Gastroesophageal sphincter (tissue), 4 donors: ENCODE measurements at regions not wholly inside any gene's neighbourhood (a gene's known extent, or its start where the extent isn't known, plus 50 kb on each side); places are given as distances from the start of the nearest gene placed in this dataset.
"Not testable (repeated sequence)": the region's sequence is repeated elsewhere in the genome, so short reads cannot be mapped to it uniquely, and the experiment has no call there.

Source experiments
- ATAC-seq: fragments of 150-250 bp; one replicate; pipeline ENCODE4 v1.9.1; 2016; ENCODE audit warnings: mild to moderate bottlenecking, moderate library complexity
- H3K27ac ChIP-seq, 4 donors: fragments of 200-600 bp; sonication (generic) in 3 of 4; 1 replicate in 3 of 4; 2 replicates in 1 of 4; pipeline ENCODE4 v1.5.1; 2016 to 2019
- H3K27me3 ChIP-seq: fragments of 200-600 bp; sonication (generic); one replicate; pipeline ENCODE4 v1.5.1; 2019
- H3K36me3 ChIP-seq, 2 donors: fragments of 200-600 bp; sonication (generic); one replicate each; pipeline ENCODE4 v1.5.1; 2019; ENCODE audit warnings: control low read depth in 1 of 2
- H3K4me1 ChIP-seq, 3 donors: fragments of 200-600 bp; sonication (generic); 1 replicate in 2 of 3; 2 replicates in 1 of 3; pipeline ENCODE4 v1.5.1; 2016 to 2019; ENCODE audit warnings: control low read depth in 2 of 3
- H3K4me3 ChIP-seq, 2 donors: fragments of 200-600 bp; sonication (generic); one replicate each; pipeline ENCODE4 v1.5.1; 2019; ENCODE audit warnings: mild to moderate bottlenecking in 1 of 2, moderate library complexity in 1 of 2
- H3K9me3 ChIP-seq, 3 donors: fragments of 200-600 bp; sonication (generic); one replicate each; pipeline ENCODE4 v1.5.1; 2017 to 2019; ENCODE audit warnings: control low read depth in 2 of 3
- EP300 ChIP-seq: sonication (generic); formaldehyde crosslinking; IDR thresholded peaks from one replicate; pipeline ENCODE4 v1.6.1; 2017; ENCODE audit warnings: antibody characterized with exemption, mild to moderate bottlenecking
- POLR2A ChIP-seq, 2 donors: fragments of 450-650 bp; IDR thresholded peaks; one replicate each; pipeline ENCODE4 v1.6.1; 2017; ENCODE audit warnings: antibody characterized with exemption in 2 of 2, mild to moderate bottlenecking in 2 of 2, moderate library complexity in 1 of 2
- POLR2AphosphoS5 ChIP-seq: sonication (generic); formaldehyde crosslinking; IDR thresholded peaks from one replicate; pipeline ENCODE4 v1.6.1; 2017; ENCODE audit warnings: antibody characterized with exemption
- WGBS, 2 donors: methylation state at CpG; one replicate each; pipeline ENCODE4 v1.1.5; 2018; ENCODE audit warnings: low coverage in 1 of 2; 5-methylcytosine and 5-hydroxymethylcytosine counted together
- TF ChIP-seq, protein P1 (sequence below), 4 experiments: fragments of 200-600 bp in 2 of 4; fragments of 450-650 bp in 2 of 4; sonication (generic) in 1 of 4; IDR thresholded peaks; one replicate each; pipeline ENCODE4 v1.5.1; 2017 to 2019; ENCODE audit warnings: antibody characterized with exemption in 4 of 4, mild to moderate bottlenecking in 2 of 4, moderate library complexity in 2 of 4

DNA sequence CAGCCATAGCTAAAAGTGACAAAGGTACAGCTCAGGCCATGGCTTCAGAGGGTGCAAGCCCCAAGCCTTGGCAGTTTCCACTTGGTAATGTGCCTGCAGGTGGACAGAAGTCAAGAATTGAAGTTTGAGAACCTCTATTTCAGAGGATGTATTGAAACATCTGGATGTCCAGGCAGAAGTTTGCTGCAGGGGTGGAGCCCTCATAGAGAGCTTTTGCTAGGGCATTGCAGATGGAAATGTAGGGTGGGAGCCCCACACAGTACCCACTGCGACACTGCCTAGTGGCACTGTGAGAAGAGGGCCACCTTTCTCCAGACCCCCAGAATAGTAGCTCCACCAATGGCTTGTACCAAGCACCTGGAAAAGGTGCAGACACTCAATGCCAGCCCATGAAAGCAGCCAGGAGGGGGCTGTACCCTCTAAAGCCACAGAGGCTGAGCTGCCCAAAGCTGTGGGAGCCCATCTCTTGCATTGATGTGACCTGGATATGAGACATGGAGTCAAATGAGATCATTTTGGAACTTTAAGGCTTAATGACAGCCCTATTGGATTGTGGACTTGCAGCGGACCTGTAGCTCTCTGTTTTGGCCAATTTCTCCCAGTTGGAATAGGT lies 1299.4 kb upstream of the MAP3K7 start:
- H3K9me3 ChIP-seq = peaks cover 0 to 11% (median 0%) of the 10 kb centered on the region in 3 donors
- H3K27me3 ChIP-seq = no peaks in the 10 kb centered on the region
- H3K36me3 ChIP-seq = no peaks in the 10 kb centered on the region
- H3K4me1 ChIP-seq = no peaks in the 10 kb centered on the region
- H3K4me3 ChIP-seq = no peak overlapping the region
- WGBS, 2 donors = 100% methylated on average over 1 of the region's 2 CpGs; no CpG with 5 or more reads in 1 of the 2 donors
- no peak overlapping the region for H3K27ac ChIP-seq
- no peak for ATAC-seq
- no peak for TF ChIP-seq POLR2A (IDR thresholded peaks at IDR 0.05)
- no peak for TF ChIP-seq POLR2AphosphoS5
- TF ChIP-seq EP300 = no peak
- TF ChIP-seq, protein P1, sequence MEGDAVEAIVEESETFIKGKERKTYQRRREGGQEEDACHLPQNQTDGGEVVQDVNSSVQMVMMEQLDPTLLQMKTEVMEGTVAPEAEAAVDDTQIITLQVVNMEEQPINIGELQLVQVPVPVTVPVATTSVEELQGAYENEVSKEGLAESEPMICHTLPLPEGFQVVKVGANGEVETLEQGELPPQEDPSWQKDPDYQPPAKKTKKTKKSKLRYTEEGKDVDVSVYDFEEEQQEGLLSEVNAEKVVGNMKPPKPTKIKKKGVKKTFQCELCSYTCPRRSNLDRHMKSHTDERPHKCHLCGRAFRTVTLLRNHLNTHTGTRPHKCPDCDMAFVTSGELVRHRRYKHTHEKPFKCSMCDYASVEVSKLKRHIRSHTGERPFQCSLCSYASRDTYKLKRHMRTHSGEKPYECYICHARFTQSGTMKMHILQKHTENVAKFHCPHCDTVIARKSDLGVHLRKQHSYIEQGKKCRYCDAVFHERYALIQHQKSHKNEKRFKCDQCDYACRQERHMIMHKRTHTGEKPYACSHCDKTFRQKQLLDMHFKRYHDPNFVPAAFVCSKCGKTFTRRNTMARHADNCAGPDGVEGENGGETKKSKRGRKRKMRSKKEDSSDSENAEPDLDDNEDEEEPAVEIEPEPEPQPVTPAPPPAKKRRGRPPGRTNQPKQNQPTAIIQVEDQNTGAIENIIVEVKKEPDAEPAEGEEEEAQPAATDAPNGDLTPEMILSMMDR (IDR thresholded peaks at IDR 0.05) = no peak

DNA sequence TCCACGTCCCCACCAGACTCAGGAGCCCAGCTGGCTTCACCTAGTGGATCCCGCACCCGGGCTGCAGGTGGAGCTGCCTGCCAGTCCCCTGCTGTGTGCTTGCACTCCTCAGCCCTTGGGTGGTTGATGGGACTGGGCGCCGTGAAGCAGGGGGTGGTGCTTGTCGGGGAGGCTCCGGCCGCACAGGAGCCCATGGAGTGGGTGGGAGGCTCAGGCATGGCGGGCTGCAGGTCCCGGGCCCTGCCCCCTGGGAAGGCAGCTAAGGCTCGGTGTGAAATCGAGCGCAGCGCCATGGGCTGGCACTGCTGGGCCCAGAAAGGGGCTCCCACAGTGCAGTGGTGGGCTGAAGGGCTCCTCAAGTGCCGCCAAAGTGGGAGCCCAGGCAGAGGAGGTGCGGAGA lies 1294.9 kb upstream of the MAP3K7 start:
- WGBS, 2 donors = 80 to 100% methylated on average over 1 to 2 of the region's 16 CpGs
- not testable (repeated sequence) for H3K36me3 ChIP-seq, H3K4me1 ChIP-seq, H3K4me3 ChIP-seq, H3K27me3 ChIP-seq, ATAC-seq, H3K27ac ChIP-seq
- H3K9me3 ChIP-seq = peaks cover 0 to 11% (median 0%) of the 10 kb centered on the region in 3 donors

DNA sequence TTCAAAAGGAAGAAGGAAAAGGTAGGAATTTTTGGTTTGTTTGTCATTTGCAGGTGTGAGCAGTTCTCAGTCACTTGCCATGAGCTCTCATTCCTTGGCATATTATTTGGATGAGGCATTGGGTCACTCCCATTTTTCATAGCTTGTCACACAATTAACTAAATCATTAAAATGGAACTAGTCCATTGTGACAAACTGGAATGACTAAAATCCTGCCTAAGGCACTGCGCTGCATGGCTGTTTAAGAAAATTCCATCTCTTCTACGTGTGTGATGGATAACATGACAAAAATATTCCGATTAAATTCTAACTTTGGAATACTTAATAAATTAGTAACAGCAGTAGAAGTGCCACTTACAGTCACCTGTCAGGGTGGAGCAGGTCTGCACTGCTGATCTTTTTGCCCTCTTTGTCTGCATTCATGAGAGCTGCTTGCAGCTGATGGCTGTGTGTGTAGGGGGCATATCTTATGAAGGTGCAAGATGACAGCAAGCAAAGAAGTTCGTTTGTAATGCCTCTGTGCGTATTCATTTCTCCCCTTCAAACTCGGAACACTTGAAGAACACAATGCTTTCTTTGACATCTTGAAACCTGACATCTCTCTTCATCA lies 1292.6 kb upstream of the MAP3K7 start:
- H3K9me3 ChIP-seq = no peaks in the 10 kb centered on the region
- no peak for ATAC-seq
- no peak overlapping the region for H3K4me3 ChIP-seq

DNA sequence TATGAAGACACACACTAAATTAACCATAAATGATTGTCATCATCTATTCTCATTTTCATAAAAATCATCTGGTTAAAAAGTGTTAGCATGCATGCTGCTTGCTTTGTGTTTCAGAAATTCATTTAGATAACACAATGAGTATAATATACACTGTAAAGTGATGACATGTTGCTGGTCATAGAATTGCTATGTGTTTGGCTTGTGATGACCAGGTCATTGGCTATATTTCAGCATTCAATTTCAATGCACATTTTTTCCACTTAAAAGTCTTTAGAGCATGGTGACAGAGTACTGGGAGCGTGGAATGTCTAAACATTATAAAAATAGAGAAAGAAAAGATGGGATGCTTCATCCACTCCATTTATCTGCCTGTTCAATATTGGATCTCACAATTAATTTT lies 1291.1 kb upstream of the MAP3K7 start:
- no peaks in the 10 kb centered on the region for H3K36me3 ChIP-seq
- no peaks in the 10 kb centered on the region for H3K4me1 ChIP-seq
- H3K9me3 ChIP-seq = no peaks in the 10 kb centered on the region
- no peak for TF ChIP-seq POLR2A (IDR thresholded peaks at IDR 0.05)
- TF ChIP-seq, protein P1 (IDR thresholded peaks at IDR 0.05) = no peak
- no peak for TF ChIP-seq EP300
- TF ChIP-seq POLR2AphosphoS5 = no peak
- H3K27ac ChIP-seq = no peak overlapping the region
- 9 to 48% methylated on average over 1 of the region's 1 CpG for WGBS, 2 donors
- H3K27me3 ChIP-seq = no peaks in the 10 kb centered on the region
- no peak for ATAC-seq
- no peak overlapping the region for H3K4me3 ChIP-seq

More for the DNA sequence above, 1292.6 kb upstream of the MAP3K7 start:
- TF ChIP-seq POLR2A (IDR thresholded peaks at IDR 0.05) (no peak), POLR2AphosphoS5 (no peak), EP300 (no peak)
- TF ChIP-seq, protein P1 (IDR thresholded peaks at IDR 0.05) = no peak
- no peaks in the 10 kb centered on the region for H3K36me3 ChIP-seq
- H3K27me3 ChIP-seq = no peaks in the 10 kb centered on the region
- no peak overlapping the region for H3K27ac ChIP-seq
- 66% methylated on average over 6 of the region's 6 CpGs for WGBS, 2 donors
- H3K4me1 ChIP-seq = no peaks in the 10 kb centered on the region

DNA sequence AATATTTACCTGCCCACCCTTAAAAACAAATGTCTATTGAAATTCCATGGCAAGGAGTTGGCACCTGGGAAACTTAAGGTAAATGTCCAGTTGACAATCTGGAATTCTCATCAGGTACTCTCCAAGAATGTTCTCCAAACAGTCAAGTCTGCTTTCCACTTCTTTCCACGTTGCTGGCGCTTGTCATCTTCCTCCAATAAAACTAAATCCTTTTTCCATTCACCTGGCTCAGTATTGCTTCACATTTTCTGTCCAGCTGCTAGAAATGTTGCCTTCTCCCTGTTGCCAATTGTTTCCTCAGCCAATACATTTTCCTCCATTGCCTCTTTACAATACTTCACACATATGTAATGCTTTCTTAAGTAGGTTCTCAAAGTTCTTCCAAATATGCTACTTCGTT lies 1288.1 kb upstream of the MAP3K7 start:
- no peak overlapping the region for H3K4me3 ChIP-seq
- no peak for ATAC-seq
- H3K27me3 ChIP-seq = no peaks in the 10 kb centered on the region
- TF ChIP-seq POLR2A (IDR thresholded peaks at IDR 0.05) = no peak
- no peak for TF ChIP-seq EP300
- TF ChIP-seq POLR2AphosphoS5 = no peak
- TF ChIP-seq, protein P1 (IDR thresholded peaks at IDR 0.05) = no peak
- WGBS, 2 donors = 55 to 79% methylated on average over 3 of the region's 3 CpGs
- no peaks in the 10 kb centered on the region for H3K36me3 ChIP-seq
- H3K9me3 ChIP-seq = no peaks in the 10 kb centered on the region
- no peak overlapping the region for H3K27ac ChIP-seq
- no peaks in the 10 kb centered on the region for H3K4me1 ChIP-seq
